ENCODE measurements at regions not wholly inside any gene's neighbourhood (a gene's known extent, or its start where the extent isn't known, plus 50 kb on each side); places are given as distances from the start of the nearest gene placed in this dataset.
A peak's percentile ranks its signal among the peaks of the same experiment; 100 is the strongest.

DNA sequence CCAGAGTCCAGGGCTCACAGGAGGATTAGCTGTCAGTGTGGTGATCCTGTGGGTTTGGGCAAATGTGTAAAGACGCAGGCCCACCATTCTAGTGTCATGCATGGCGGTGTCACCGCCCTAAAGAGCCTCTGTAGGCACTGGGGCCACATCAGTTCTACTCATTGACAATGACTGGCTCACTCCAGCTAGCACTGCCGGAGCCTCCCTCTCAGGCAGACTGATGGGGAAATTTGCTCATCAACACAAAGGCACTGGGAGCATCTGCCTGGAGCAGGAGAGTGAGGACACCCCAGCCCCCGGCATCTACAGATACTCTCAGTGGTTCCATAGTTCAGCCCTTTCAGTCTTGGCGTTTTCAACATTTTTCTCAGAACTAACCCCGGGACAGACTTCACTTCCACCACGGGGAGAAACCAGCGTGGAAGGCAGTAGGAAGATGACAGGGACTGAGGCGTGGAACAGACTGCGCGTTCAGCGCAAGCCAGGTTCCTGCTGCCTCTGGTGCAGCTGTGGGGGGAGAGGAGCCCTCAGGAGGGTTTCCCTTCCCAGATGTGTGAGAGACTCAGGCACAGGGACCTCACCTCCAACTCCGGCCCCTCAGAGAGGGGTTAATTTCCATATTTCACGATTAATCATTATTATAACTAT, 256.6 kb downstream of the RBFOX3 start:
- Mint-ChIP-seq H3K27ac (peak overlapping the region in 1 of 2 donors; percentile 27), H3K4me3 (no peak overlapping the region)

DNA sequence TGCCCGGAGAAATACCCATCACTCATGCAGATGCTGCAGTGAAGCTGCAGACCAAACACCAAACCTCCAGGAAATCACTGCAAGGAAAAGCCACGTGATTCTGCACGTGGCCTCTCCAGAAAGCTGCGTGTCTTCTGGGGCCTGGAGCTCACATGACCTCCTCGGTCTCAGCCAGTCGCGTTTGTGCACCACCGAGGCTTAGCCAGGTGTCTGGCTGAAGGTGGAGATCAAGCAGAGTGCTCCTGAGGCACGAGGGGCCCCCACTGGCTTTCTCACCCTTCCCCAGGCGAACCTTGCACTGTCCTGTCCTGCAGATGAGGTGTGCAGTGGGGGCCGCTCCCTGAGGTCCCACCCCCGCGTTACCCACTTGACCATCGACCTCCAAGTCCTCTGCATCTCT, 257.3 kb downstream of the RBFOX3 start:
- no peak for ATAC-seq
- DNase-seq, result no peak
- Mint-ChIP-seq H3K4me3 (no peak overlapping the region), H3K9me3 (peaks cover 5 to 10% of the 10 kb centered on the region in 2 donors), H3K27me3 (peaks cover 44% of the 10 kb centered on the region), H3K27ac (peak overlapping the region in 1 of 2 donors; percentile 27), H3K4me1 (no peaks in the 10 kb centered on the region)

More for the DNA sequence above, 256.6 kb downstream of the RBFOX3 start:
- Mint-ChIP-seq H3K27me3 (peaks cover 38% of the 10 kb centered on the region), H3K9me3 (peaks cover 5 to 10% of the 10 kb centered on the region in 2 donors), H3K4me1 (no peaks in the 10 kb centered on the region)
- ATAC-seq (no peak), DNase-seq (no peak)

DNA sequence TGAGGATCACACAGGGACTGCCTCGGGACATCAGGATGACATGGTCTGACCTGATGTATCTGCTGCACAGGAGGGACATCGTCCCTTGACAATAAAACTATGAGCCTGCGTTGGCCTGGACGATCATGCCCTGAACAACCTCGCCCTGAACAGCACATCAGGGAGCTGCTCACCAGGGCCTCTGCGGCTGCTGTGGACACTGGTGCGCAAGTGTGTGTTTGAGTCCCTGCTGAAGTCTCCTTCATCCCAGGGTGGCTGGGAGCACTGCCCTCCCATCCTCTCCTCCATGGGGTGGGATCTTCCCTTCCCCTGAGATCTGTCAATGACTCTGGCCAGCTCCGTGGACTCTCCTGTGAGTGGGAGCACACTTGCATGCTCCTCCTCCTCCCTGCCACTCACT, 257.8 kb downstream of the RBFOX3 start:
- Mint-ChIP-seq H3K9me3 (peaks cover 5 to 10% of the 10 kb centered on the region in 2 donors), H3K27me3 (peaks cover 44% of the 10 kb centered on the region)

DNA sequence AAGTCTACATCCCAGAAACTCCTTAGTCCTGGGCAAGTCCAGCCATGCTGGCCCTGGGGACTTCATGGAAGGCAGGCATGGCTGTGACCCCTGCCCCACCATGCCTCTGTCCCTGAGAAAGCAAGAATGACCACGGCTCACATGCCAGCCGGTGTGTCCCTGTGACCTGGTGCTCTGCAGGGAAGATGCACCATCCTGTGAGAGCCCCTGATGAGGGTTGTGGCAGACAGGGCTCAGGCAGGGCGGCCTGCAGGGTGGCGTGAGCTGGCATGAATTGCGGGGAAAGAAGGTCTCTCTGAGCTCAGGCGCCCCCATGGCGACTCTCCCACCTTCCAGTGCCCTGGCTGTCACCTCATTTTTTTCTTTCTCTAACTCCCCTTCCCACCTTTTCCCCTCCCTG, 260.3 kb downstream of the RBFOX3 start:
- no peak for ATAC-seq
- H3K4me3 Mint-ChIP-seq, result no peak overlapping the region
- H3K27me3 Mint-ChIP-seq, result peaks cover 48% of the 10 kb centered on the region
- no peak overlapping the region for H3K27ac Mint-ChIP-seq
- DNase-seq, result no peak
- peaks cover 5 to 10% of the 10 kb centered on the region in 2 donors for H3K9me3 Mint-ChIP-seq
- no peaks in the 10 kb centered on the region for H3K4me1 Mint-ChIP-seq

More for the DNA sequence above, 257.8 kb downstream of the RBFOX3 start:
- H3K4me1 Mint-ChIP-seq, result no peaks in the 10 kb centered on the region
- ATAC-seq (no peak), DNase-seq (no peak)
- no peak overlapping the region for H3K4me3 Mint-ChIP-seq
- no peak overlapping the region for H3K27ac Mint-ChIP-seq

DNA sequence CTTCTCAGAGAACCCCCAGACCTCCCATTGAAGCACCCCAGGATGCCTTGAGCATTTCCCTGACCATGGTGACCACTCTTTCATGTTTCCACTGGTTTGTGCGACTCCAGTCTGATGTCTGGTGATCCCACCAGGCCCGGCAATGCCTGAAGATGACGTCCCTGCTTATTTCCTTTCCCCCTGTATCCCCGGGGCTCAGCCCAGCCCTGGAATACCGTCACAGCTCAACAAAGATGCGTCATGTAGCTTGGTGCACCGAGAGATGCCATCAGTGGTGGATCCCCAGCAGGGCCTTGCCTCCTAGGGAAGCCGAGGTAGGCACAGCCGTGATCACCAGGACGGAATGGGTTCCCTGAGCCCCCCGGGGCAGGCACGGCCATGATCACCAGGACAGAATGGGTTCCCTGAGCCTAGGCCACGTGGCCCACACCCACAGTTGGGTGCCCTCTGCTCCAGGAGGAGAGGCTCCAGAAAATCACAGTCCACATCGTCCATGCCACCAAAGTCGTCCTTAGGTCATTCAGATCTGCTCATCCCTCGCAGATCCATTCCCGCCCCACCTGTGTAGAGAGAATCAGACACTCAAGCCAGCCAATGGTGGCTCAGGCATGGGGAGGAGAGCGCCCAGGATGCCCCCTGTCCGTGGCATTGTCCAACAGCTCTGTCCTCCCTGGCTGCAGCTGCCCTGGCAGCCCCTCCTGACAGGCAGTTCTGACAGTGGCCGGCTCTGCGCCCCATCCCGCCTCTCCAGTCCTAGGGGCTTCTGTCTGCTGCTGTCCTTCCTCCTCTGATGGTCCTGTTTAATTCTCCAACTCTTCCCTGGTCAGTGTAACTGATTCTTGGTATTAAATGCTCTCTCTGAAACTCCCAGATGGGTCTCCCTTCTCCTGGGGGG, 261.1 kb downstream of the RBFOX3 start:
- peaks cover 46% of the 10 kb centered on the region for H3K27me3 Mint-ChIP-seq

DNA sequence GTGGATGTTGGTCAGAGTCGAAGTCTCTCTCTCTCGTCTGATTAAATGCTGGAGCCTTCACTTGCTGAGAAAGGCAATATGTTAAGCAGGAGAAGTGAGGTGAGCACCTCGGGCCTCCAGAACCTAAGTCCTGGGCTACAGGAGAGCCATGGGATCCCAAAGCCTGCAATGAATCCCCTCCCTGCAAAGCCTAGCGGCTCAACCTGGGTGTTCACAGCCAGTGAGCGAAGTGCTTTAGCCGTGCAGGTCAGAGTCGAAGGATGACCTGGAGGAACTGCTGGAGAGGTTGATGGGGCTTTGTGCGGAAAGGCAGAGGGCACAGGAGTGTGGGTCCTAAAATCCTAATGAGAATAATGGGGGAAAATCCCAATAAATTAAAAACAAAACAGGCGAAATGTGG, 267.8 kb downstream of the ENGASE start:
- no peak for ATAC-seq
- Mint-ChIP-seq H3K4me3 (no peak overlapping the region), H3K27ac (no peak overlapping the region), H3K4me1 (no peaks in the 10 kb centered on the region), H3K27me3 (peaks cover 14% of the 10 kb centered on the region), H3K9me3 (peaks cover 0 to 9% of the 10 kb centered on the region in 2 donors)
- DNase-seq, result no peak

More for the DNA sequence above, 261.1 kb downstream of the RBFOX3 start:
- Mint-ChIP-seq H3K4me3 (no peak overlapping the region), H3K27ac (peak overlapping the region in 1 of 2 donors; percentile 62), H3K4me1 (no peaks in the 10 kb centered on the region), H3K9me3 (peaks cover 5 to 18% of the 10 kb centered on the region in 2 donors)
- DNase-seq (no peak), ATAC-seq (no peak)

DNA sequence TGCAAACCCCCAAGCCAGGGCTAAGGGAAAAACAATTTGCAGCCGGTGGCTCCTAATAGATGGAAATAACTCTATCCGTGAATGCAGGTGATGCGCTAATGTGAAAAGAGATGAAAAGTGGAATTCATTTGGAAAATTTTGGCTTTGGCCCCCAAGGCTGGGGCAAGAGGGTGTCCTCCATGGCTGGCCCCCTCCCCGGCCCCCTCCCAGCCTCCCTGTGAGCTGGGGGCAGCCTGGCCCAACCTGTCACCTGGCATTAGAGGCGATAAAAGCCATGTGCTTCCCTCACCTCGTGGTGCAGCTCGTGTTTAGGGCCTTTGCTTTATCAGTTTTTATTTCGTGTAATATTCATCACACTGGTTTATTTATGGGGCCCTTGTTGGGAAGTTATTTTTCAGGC, 267.2 kb downstream of the ENGASE start:
- H3K4me3 Mint-ChIP-seq, result no peak overlapping the region
- no peak overlapping the region for H3K27ac Mint-ChIP-seq

DNA sequence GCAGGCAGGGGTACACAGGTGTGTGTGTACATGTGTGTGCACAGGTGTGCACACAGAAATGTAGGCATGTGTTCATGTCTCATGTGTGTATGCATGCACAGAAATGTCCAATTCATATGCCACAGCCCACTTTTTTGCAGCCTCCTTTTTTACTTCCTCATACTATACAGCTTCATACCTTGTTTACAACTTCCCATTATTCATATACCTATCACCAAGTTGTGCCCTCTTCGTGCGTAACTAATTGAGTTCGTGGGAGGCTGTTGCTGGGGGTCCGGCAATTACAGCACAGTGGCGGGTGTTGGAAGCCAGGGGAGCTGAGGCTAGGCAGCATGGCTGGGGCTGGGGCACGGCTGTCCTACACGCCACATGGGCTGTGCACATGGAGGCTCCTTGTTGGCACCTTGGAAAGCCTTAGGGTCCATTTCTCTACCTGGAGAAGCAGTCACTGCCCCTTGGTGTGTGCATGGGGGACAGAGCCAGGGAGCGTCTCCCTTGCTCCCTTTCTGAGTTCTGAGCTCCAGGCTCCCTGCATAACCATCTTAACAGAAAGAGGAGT, 266.7 kb downstream of the ENGASE start:
- Mint-ChIP-seq H3K9me3 (peaks cover 0 to 9% of the 10 kb centered on the region in 2 donors), H3K27me3 (peaks cover 7% of the 10 kb centered on the region), H3K27ac (no peak overlapping the region), H3K4me1 (no peaks in the 10 kb centered on the region), H3K4me3 (no peak overlapping the region)
- no peak for ATAC-seq
- DNase-seq, result no peak

More for the DNA sequence above, 267.2 kb downstream of the ENGASE start:
- Mint-ChIP-seq H3K4me1 (no peaks in the 10 kb centered on the region), H3K27me3 (peaks cover 8% of the 10 kb centered on the region), H3K9me3 (peaks cover 0 to 9% of the 10 kb centered on the region in 2 donors)
- DNase-seq (no peak), ATAC-seq (no peak)

DNA sequence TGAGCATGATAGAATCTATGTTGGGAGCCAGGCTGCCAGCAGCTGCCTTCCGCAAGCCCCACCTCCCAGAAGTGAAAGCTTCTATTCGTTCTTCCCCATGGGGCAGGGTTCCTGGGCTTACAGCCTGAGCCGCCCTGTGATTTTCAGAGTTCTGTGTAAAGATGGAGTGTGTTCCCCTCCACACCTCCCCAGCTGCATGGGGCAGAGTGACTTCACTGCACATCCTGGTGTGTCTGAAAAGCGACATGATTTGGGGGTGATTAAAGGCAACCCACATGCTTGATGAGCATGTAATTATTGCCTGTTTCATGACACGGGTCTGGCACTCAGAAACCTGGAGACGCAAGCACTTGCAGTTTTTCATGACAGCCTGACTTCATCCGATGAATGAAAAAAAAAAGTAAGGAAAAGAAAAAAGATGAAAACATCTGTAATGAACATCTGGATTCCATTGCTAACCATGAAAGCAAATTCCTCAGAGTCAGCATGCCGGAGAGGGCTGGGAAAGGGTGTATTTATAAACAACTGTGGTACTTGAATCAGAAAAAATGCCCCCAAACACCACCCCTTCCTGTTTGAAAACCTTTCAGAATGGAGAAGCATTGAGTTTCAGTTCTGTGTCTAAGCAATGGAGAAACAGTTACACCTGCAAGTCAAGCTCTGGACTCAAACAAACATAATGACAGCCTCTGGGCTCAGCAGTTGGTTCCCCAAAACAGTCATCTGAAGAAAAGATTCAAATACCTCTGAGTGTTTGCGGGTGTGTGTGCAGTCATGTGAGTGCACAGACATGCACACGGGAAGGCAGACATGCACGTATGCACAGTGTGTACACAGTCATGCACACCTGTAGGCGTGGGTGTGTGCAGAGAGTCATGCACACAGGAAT, 266.0 kb downstream of the ENGASE start:
- no peak overlapping the region for H3K4me3 Mint-ChIP-seq
- H3K9me3 Mint-ChIP-seq, result peaks cover 0 to 9% of the 10 kb centered on the region in 2 donors
- ATAC-seq (no peak), DNase-seq (no peak)
- peaks cover 13% of the 10 kb centered on the region for H3K27me3 Mint-ChIP-seq
- H3K27ac Mint-ChIP-seq, result peak overlapping the region in 1 of 2 donors; percentile 57
- no peaks in the 10 kb centered on the region for H3K4me1 Mint-ChIP-seq

DNA sequence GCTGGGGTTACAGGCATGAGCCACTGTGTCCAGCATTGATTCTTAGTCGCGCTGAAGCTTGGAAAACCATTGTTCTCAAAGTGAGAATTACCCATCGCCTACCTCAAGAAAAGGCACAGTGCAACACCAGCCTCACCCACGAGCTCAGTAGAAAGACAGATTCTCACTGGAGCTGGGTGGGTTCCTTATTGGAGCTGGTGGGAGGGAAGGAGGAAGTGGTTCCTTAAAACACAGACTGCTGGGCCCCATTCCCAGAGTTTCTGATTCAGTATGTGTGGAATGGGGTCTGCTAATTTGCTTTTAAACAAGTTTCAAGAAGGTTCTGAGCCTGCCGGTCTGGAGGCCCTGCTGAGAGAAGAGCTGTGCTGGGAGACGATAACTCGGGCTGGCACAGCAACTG, 264.7 kb downstream of the ENGASE start:
- peaks cover 10% of the 10 kb centered on the region for H3K27me3 Mint-ChIP-seq
- H3K4me3 Mint-ChIP-seq, result no peak overlapping the region
- DNase-seq, result no peak
- ATAC-seq, result no peak
- H3K4me1 Mint-ChIP-seq, result no peaks in the 10 kb centered on the region
- no peak overlapping the region for H3K27ac Mint-ChIP-seq
- H3K9me3 Mint-ChIP-seq, result no peaks in the 10 kb centered on the region

DNA sequence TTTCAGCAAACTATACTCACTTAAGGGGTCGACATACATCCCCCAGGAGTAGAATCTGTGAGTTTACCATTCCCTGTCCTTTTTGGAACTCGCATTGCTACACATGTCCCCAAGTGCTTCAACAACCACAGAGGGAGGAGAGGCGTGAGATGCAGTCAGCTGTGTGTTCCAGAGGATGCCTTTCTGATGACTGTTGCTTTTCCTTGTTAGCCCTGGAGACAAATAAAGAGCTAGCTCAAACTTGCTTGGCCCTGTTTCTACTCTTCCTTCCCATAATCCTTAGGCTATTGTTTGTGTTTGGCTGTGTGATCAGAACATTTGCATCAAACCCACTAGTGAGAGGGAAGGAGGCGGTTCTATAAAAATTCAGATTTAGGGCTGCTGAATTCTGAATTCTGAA, 264.0 kb downstream of the ENGASE start:
- Mint-ChIP-seq H3K27me3 (peaks cover 17% of the 10 kb centered on the region), H3K27ac (no peak overlapping the region), H3K4me3 (no peak overlapping the region), H3K4me1 (no peaks in the 10 kb centered on the region), H3K9me3 (no peaks in the 10 kb centered on the region)
- DNase-seq (no peak), ATAC-seq (no peak)

DNA sequence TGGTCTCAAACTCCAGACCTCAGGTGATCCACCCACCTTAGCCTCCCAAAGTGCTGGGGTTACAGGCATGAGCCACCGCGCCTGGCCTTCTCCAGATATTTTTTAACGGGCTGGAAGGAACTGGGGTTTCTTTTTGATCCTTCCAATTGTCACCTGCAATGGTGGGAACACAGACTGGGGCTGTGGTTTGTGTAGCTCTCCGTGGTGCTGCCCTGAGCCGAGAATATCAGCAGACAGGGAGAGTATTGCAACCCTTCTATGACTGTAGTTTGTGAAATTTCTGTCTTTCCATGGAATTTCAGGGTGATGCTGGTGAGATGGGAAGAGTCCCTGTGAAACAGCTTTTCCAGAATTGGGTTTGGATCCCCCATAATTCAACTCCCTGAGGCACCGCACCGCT, 263.5 kb downstream of the ENGASE start:
- DNase-seq (no peak), ATAC-seq (no peak)
- Mint-ChIP-seq H3K4me1 (no peaks in the 10 kb centered on the region), H3K27me3 (peaks cover 21% of the 10 kb centered on the region), H3K27ac (no peak overlapping the region), H3K9me3 (no peaks in the 10 kb centered on the region), H3K4me3 (no peak overlapping the region)

DNA sequence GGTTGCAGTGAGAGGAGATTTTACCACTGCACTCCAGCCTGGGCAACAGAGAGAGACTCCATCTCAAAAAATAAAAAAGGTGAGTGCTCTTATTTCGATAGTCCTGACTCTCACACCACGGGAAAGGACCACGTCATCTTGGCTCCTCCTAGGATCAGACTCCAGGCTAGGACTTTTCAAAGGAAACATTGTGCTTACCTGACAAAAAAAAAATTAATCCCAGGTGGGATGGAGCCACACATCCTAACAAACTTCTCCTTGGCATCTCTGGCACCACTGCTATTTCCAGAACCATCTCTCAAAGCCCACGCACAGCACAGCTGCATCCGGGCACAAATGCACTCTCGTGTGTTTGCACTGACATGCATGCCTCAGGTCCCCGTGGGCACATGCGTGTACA, 262.4 kb downstream of the ENGASE start:
- H3K4me3 Mint-ChIP-seq, result no peak overlapping the region
- H3K4me1 Mint-ChIP-seq, result no peaks in the 10 kb centered on the region
- DNase-seq (no peak), ATAC-seq (no peak)
- H3K9me3 Mint-ChIP-seq, result no peaks in the 10 kb centered on the region
- H3K27ac Mint-ChIP-seq, result no peak overlapping the region
- peaks cover 32% of the 10 kb centered on the region for H3K27me3 Mint-ChIP-seq

DNA sequence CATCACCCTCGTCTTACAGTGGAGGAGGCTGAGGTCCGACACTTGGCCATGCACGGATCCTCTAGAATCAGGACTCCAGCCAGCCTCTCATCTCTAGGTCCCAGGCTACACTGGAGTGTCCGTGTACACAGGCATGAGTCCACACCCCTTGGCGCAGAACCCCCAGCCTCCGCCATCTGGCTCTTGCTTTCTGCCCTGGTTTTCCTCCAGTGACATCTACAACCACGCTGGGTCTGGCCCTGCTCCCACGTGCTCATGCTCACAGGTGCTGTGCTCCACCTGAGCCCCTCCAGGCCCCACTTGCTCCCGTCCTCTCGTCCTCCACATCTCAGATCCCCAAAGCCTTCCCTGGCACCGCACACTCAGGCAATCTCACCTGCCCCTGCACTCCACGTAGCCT, 260.8 kb downstream of the ENGASE start:
- H3K27me3 Mint-ChIP-seq, result peaks cover 48% of the 10 kb centered on the region
- no peak for ATAC-seq
- DNase-seq, result no peak
- no peaks in the 10 kb centered on the region for H3K4me1 Mint-ChIP-seq
- H3K9me3 Mint-ChIP-seq, result no peaks in the 10 kb centered on the region
- no peak overlapping the region for H3K27ac Mint-ChIP-seq
- H3K4me3 Mint-ChIP-seq, result no peak overlapping the region

DNA sequence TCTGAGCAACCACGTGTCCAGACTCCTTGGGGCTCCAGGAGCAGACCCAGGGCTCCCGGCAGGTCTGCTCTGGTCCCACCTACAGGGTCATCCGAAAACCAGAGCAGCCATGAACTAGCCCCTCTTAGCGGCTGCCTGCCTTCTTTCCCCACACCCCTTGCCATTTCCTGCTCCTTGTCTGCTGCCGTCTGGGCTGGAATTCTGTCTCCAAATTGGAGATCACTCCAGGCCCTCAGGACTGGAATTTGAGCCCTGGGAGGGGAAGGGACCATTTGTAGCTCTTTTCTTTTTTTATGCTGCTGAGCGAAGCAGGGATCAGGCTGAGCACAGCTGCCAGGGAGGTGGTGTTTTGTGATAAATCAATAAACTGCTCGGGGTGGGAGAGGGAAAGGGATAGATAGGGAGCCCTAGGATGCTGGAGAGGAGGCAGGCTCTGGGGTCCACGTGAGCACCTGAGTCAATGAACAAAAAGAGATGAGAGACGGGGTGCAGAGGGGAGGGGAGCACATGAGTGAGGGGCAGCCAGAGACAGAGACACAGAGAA, 257.5 kb downstream of the ENGASE start:
- Mint-ChIP-seq H3K4me3 (no peak overlapping the region), H3K9me3 (no peaks in the 10 kb centered on the region), H3K27me3 (peaks cover 68% of the 10 kb centered on the region), H3K4me1 (no peaks in the 10 kb centered on the region), H3K27ac (peak overlapping the region in 1 of 2 donors; percentile 89)
- no peak for DNase-seq
- ATAC-seq, result no peak

All from stimulated activated naive CD8-positive, alpha-beta T cell treated with anti-CD3 and anti-CD28 coated beads, Interleukin-15, amount 100 ng/mL, for 72 hours (primary cell).